CD4-positive, alpha-beta memory T cell (primary cell): ENCODE measurements at regions not wholly inside any gene's neighbourhood (a gene's known extent, or its start where the extent isn't known, plus 50 kb on each side); places are given as distances from the start of the nearest gene placed in this dataset.

ENCODE experiments used
- CTCF ChIA-PET: fragments of 350-600 bp; sonication (Branson Sonifier 250); formaldehyde crosslinking; loops from one replicate; lab custom pipeline; 2021; ENCODE audit warnings: inconsistent platforms; ENCODE audit not compliant: partially characterized antibody; lab: Charles Lee
- POLR2A ChIA-PET: fragments of 350-600 bp; sonication (Branson Sonifier 250); formaldehyde crosslinking; loops from one replicate; lab custom pipeline; 2021; ENCODE audit not compliant: partially characterized antibody; lab: Charles Lee
- DNase-seq, 5 donors: peaks; one replicate each; pipeline versions ENCODE4 v3.0.0 to v3.0.0-alpha.2; 2020 to 2022; ENCODE audit warnings: mixed read lengths in 1 of 5
- H3K27ac ChIP-seq: one replicate; pipeline ENCODE4 v1.7.0; 2013; ENCODE audit warnings: low read depth, low read length
- H3K27me3 ChIP-seq: 2 replicates; pipeline ENCODE4 v1.7.0; 2013; ENCODE audit warnings: mild to moderate bottlenecking, low read length, moderate library complexity; ENCODE audit not compliant: insufficient read depth
- H3K36me3 ChIP-seq: 2 replicates; pipeline ENCODE4 v1.7.0; 2013; ENCODE audit warnings: mild to moderate bottlenecking, low read length, moderate library complexity; ENCODE audit not compliant: insufficient read depth
- H3K4me1 ChIP-seq: 2 replicates; pipeline ENCODE4 v1.7.0; 2013; ENCODE audit warnings: mild to moderate bottlenecking, low read length, moderate library complexity; ENCODE audit not compliant: insufficient read depth
- H3K4me3 ChIP-seq, 2 donors: one replicate each; pipeline ENCODE4 v1.7.0; 2013; ENCODE audit warnings: low read length in 2 of 2, mild to moderate bottlenecking in 1 of 2
- H3K9me3 ChIP-seq, 2 donors: one replicate each; pipeline ENCODE4 v1.7.0; 2013; ENCODE audit warnings: low read length in 2 of 2, control low read depth in 1 of 2; ENCODE audit not compliant: control insufficient read depth in 1 of 2
- H3K27ac Mint-ChIP-seq, 7 donors: one replicate each; pipeline ENCODE4 v1.8.0; 2020 to 2021; ENCODE audit warnings: mixed read lengths in 7 of 7, mild to moderate bottlenecking in 6 of 7, inconsistent platforms in 3 of 7, moderate library complexity in 3 of 7
- H3K27me3 Mint-ChIP-seq, 2 donors: one replicate each; pipeline ENCODE4 v1.8.0; 2020 to 2021; ENCODE audit warnings: mixed read lengths in 2 of 2
- H3K36me3 Mint-ChIP-seq, 2 donors: one replicate each; pipeline ENCODE4 v1.8.0; 2020 to 2021; ENCODE audit warnings: mixed read lengths in 2 of 2, inconsistent platforms in 1 of 2, mild to moderate bottlenecking in 1 of 2
- H3K4me1 Mint-ChIP-seq, 4 donors: one replicate each; pipeline ENCODE4 v1.8.0; 2020 to 2021; ENCODE audit warnings: mixed read lengths in 4 of 4, mild to moderate bottlenecking in 1 of 4
- H3K4me3 Mint-ChIP-seq, 8 donors: one replicate each; pipeline ENCODE4 v1.8.0; 2020 to 2021; ENCODE audit warnings: mixed read lengths in 8 of 8, mild to moderate bottlenecking in 7 of 8, moderate library complexity in 6 of 8, inconsistent platforms in 3 of 8
- H3K9me3 Mint-ChIP-seq, 8 donors: one replicate each; pipeline ENCODE4 v1.8.0; 2020 to 2021; ENCODE audit warnings: mixed read lengths in 8 of 8, mild to moderate bottlenecking in 5 of 8, inconsistent platforms in 3 of 8, moderate library complexity in 1 of 8
- intact Hi-C: fragments of 100-400 bp; cut with micrococcal nuclease; formaldehyde crosslinking; loops from one replicate; pipeline ENCODE4 v1.15.1; 2023

GRCh38 chr6:2440516-2440915 lies 195.1 kb upstream of the GMDS start:
- CTCF ChIA-PET = no interaction called here
- intact Hi-C loops = no loop called here
- H3K4me1 Mint-ChIP-seq = no peaks in the 10 kb centered on the region

GRCh38 chr6:2439632-2440031 lies 194.2 kb upstream of the GMDS start:
- no peak overlapping the region for H3K4me3 Mint-ChIP-seq
- no peak overlapping the region for H3K4me3 ChIP-seq
- H3K27me3 ChIP-seq = no peaks in the 10 kb centered on the region
- ChIA-PET POLR2A (no interaction called here), CTCF (interaction anchor here (0.8 to 1.3 kb wide), 2 partner anchors 8 to 195 kb away, joined by 3 to 4 read pairs; no protein-coding TSS in a partner anchor)
- intact Hi-C loops = no loop called here
- no peak overlapping the region for H3K27ac Mint-ChIP-seq
- DNase-seq = no peak
- H3K9me3 ChIP-seq = no peaks in the 10 kb centered on the region
- no peaks in the 10 kb centered on the region for H3K9me3 Mint-ChIP-seq
- H3K27ac ChIP-seq = no peak overlapping the region
- H3K4me1 ChIP-seq = no peaks in the 10 kb centered on the region
- H3K36me3 ChIP-seq = no peaks in the 10 kb centered on the region
- H3K36me3 Mint-ChIP-seq = no peaks in the 10 kb centered on the region
- H3K27me3 Mint-ChIP-seq = peaks cover 2% of the 10 kb centered on the region in 2 donors
- no peaks in the 10 kb centered on the region for H3K4me1 Mint-ChIP-seq

More at GRCh38 chr6:2440516-2440915, 195.1 kb upstream of the GMDS start:
- Histone ChIP-seq H3K9me3 (no peaks in the 10 kb centered on the region), H3K36me3 (no peaks in the 10 kb centered on the region), H3K4me1 (no peaks in the 10 kb centered on the region), H3K4me3 (no peak overlapping the region), H3K27me3 (no peaks in the 10 kb centered on the region), H3K27ac (no peak overlapping the region)
- POLR2A ChIA-PET = no interaction called here
- Mint-ChIP-seq H3K27ac (no peak overlapping the region), H3K27me3 (peaks cover 2% of the 10 kb centered on the region in 2 donors), H3K4me3 (no peak overlapping the region), H3K9me3 (no peaks in the 10 kb centered on the region), H3K36me3 (peaks cover 0 to 4% of the 10 kb centered on the region in 2 donors)
- no peak for DNase-seq

GRCh38 chr6:2439082-2439481 lies 193.7 kb upstream of the GMDS start:
- Mint-ChIP-seq H3K36me3 (no peaks in the 10 kb centered on the region), H3K4me3 (no peak overlapping the region), H3K4me1 (no peaks in the 10 kb centered on the region), H3K27me3 (peaks cover 2% of the 10 kb centered on the region in 2 donors), H3K27ac (no peak overlapping the region), H3K9me3 (no peaks in the 10 kb centered on the region)
- H3K4me1 ChIP-seq = no peaks in the 10 kb centered on the region
- no peaks in the 10 kb centered on the region for H3K27me3 ChIP-seq
- no peak overlapping the region for H3K27ac ChIP-seq
- H3K4me3 ChIP-seq = no peak overlapping the region
- no peaks in the 10 kb centered on the region for H3K9me3 ChIP-seq
- CTCF ChIA-PET = interaction anchor here (0.8 to 1.3 kb wide), 2 partner anchors 9 to 196 kb away, joined by 3 to 4 read pairs; no protein-coding TSS in a partner anchor
- DNase-seq = no peak
- POLR2A ChIA-PET = no interaction called here
- intact Hi-C loops = no loop called here
- H3K36me3 ChIP-seq = no peaks in the 10 kb centered on the region

- ChIA-PET CTCF (interaction anchor here (1.1 to 1.2 kb wide), 2 partner anchors 9 to 12 kb away, joined by 3 read pairs; no protein-coding TSS in a partner anchor), POLR2A (no interaction called here)
- Histone ChIP-seq H3K27ac (no peak overlapping the region), H3K27me3 (no peaks in the 10 kb centered on the region), H3K36me3 (no peaks in the 10 kb centered on the region), H3K9me3 (no peaks in the 10 kb centered on the region), H3K4me1 (no peaks in the 10 kb centered on the region), H3K4me3 (no peak overlapping the region)
- H3K4me3 Mint-ChIP-seq = no peak overlapping the region
- H3K4me1 Mint-ChIP-seq = no peaks in the 10 kb centered on the region
- H3K36me3 Mint-ChIP-seq = no peaks in the 10 kb centered on the region
- H3K9me3 Mint-ChIP-seq = no peaks in the 10 kb centered on the region
- no peak for DNase-seq
- no peak overlapping the region for H3K27ac Mint-ChIP-seq
- intact Hi-C loops = no loop called here
- H3K27me3 Mint-ChIP-seq = peaks cover 2% of the 10 kb centered on the region in 2 donors
Measured at GRCh38 chr6:2436410-2437154, 191.2 kb upstream of the GMDS start.

GRCh38 chr6:2435323-2435722 lies 189.9 kb upstream of the GMDS start:
- Mint-ChIP-seq H3K9me3 (no peaks in the 10 kb centered on the region), H3K4me1 (no peaks in the 10 kb centered on the region), H3K4me3 (no peak overlapping the region), H3K36me3 (no peaks in the 10 kb centered on the region), H3K27ac (peak overlapping the region in 1 of 7 donors; percentile 38), H3K27me3 (peaks cover 2% of the 10 kb centered on the region in 2 donors)
- DNase-seq = no peak
- ChIA-PET CTCF (no interaction called here), POLR2A (no interaction called here)
- intact Hi-C loops = no loop called here
- Histone ChIP-seq H3K36me3 (no peaks in the 10 kb centered on the region), H3K9me3 (no peaks in the 10 kb centered on the region), H3K4me1 (no peaks in the 10 kb centered on the region), H3K4me3 (no peak overlapping the region), H3K27me3 (no peaks in the 10 kb centered on the region), H3K27ac (no peak overlapping the region)

GRCh38 chr6:2434912-2435311 lies 189.5 kb upstream of the GMDS start:
- DNase-seq = no peak
- Histone ChIP-seq H3K4me1 (no peaks in the 10 kb centered on the region), H3K27ac (no peak overlapping the region), H3K4me3 (no peak overlapping the region), H3K9me3 (no peaks in the 10 kb centered on the region), H3K36me3 (no peaks in the 10 kb centered on the region), H3K27me3 (no peaks in the 10 kb centered on the region)
- intact Hi-C loops = no loop called here
- no peaks in the 10 kb centered on the region for H3K4me1 Mint-ChIP-seq
- ChIA-PET CTCF (no interaction called here), POLR2A (no interaction called here)
- no peak overlapping the region for H3K27ac Mint-ChIP-seq
- H3K36me3 Mint-ChIP-seq = no peaks in the 10 kb centered on the region
- peaks cover 2% of the 10 kb centered on the region in 2 donors for H3K27me3 Mint-ChIP-seq
- no peaks in the 10 kb centered on the region for H3K9me3 Mint-ChIP-seq
- H3K4me3 Mint-ChIP-seq = no peak overlapping the region

- no peaks in the 10 kb centered on the region for H3K4me1 ChIP-seq
- H3K9me3 Mint-ChIP-seq = no peaks in the 10 kb centered on the region
- intact Hi-C loops = no loop called here
- DNase-seq = no peak
- H3K27me3 ChIP-seq = no peaks in the 10 kb centered on the region
- CTCF ChIA-PET = no interaction called here
- H3K27me3 Mint-ChIP-seq = peaks cover 2% of the 10 kb centered on the region in 2 donors
- no peak overlapping the region for H3K4me3 Mint-ChIP-seq
- H3K27ac Mint-ChIP-seq = no peak overlapping the region
- no peaks in the 10 kb centered on the region for H3K36me3 Mint-ChIP-seq
- no peaks in the 10 kb centered on the region for H3K4me1 Mint-ChIP-seq
- no peak overlapping the region for H3K4me3 ChIP-seq
- no peak overlapping the region for H3K27ac ChIP-seq
- no peaks in the 10 kb centered on the region for H3K9me3 ChIP-seq
- no peaks in the 10 kb centered on the region for H3K36me3 ChIP-seq
- POLR2A ChIA-PET = no interaction called here
Measured at GRCh38 chr6:2434116-2434515, 188.7 kb upstream of the GMDS start.
